Fibroblast of gingiva (primary cell): ENCODE measurements at regions not wholly inside any gene's neighbourhood (a gene's known extent, or its start where the extent isn't known, plus 50 kb on each side); places are given as distances from the start of the nearest gene placed in this dataset.

Experiments
- DNase-seq: peaks from one replicate; pipeline ENCODE4 v3.0.0-alpha.2; 2011; ENCODE audit warnings: low read depth

- DNase-seq, result no peak
These were observed 81.0 kb upstream of the LRRC55 start for GRCh38 chr11:57100638-57101331.

GRCh38 chr11:57103899-57104605 is 77.7 kb upstream of the LRRC55 start:
- no peak for DNase-seq

GRCh38 chr11:57109331-57109730 is 72.4 kb upstream of the LRRC55 start:
- no peak for DNase-seq

GRCh38 chr11:57111619-57112018 is 70.1 kb upstream of the LRRC55 start:
- DNase-seq, result no peak

- peak; percentile 46 for DNase-seq
These were observed 65.1 kb upstream of the LRRC55 start for GRCh38 chr11:57116654-57117053.

GRCh38 chr11:57120192-57120965 is 61.4 kb upstream of the LRRC55 start:
- DNase-seq, result no peak

GRCh38 chr11:57121996-57122395 is 59.8 kb upstream of the LRRC55 start:
- no peak for DNase-seq

- DNase-seq, result no peak
These were observed 58.2 kb upstream of the LRRC55 start for GRCh38 chr11:57123590-57123989.

- no peak for DNase-seq
These were observed 57.2 kb upstream of the LRRC55 start for GRCh38 chr11:57124505-57124904.

GRCh38 chr11:57124917-57125316 is 56.8 kb upstream of the LRRC55 start:
- no peak for DNase-seq

- DNase-seq, result no peak
These were observed 54.9 kb upstream of the LRRC55 start for GRCh38 chr11:57126766-57127400.

- no peak for DNase-seq
These were observed 50.5 kb upstream of the LRRC55 start for GRCh38 chr11:57131080-57131790.
